ENCODE measurements at regions not wholly inside any gene's neighbourhood (a gene's known extent, or its start where the extent isn't known, plus 50 kb on each side); places are given as distances from the start of the nearest gene placed in this dataset.

- no peak for TF ChIP-seq CTCF (IDR thresholded peaks at IDR 0.05)
These were observed 1020.4 kb downstream of the CBLN2 start for GRCh38 chr18:71523483-71524435.

- TF ChIP-seq CTCF (IDR thresholded peaks at IDR 0.05), result no peak
These were observed 1038.6 kb downstream of the CBLN2 start for GRCh38 chr18:71505526-71505925.

GRCh38 chr18:71503222-71503621 lies 1040.9 kb downstream of the CBLN2 start:
- no peak for TF ChIP-seq CTCF (IDR thresholded peaks at IDR 0.05)

GRCh38 chr18:71485611-71486010 lies 1058.5 kb downstream of the CBLN2 start:
- TF ChIP-seq CTCF (IDR thresholded peaks at IDR 0.05), result no peak

- no peak for TF ChIP-seq CTCF (IDR thresholded peaks at IDR 0.05)
These were observed 1072.0 kb downstream of the CBLN2 start for GRCh38 chr18:71471963-71472725.

GRCh38 chr18:71456206-71456605 lies 1087.9 kb downstream of the CBLN2 start:
- no peak for TF ChIP-seq CTCF (IDR thresholded peaks at IDR 0.05)

GRCh38 chr18:71450257-71450656 lies 1093.9 kb downstream of the CBLN2 start:
- TF ChIP-seq CTCF (IDR thresholded peaks at IDR 0.05), result no peak
